ENCODE measurements at regions not wholly inside any gene's neighbourhood (a gene's known extent, or its start where the extent isn't known, plus 50 kb on each side); places are given as distances from the start of the nearest gene placed in this dataset.
"Not testable (repeated sequence)": the region's sequence is repeated elsewhere in the genome, so short reads cannot be mapped to it uniquely, and the experiment has no call there.

DNA sequence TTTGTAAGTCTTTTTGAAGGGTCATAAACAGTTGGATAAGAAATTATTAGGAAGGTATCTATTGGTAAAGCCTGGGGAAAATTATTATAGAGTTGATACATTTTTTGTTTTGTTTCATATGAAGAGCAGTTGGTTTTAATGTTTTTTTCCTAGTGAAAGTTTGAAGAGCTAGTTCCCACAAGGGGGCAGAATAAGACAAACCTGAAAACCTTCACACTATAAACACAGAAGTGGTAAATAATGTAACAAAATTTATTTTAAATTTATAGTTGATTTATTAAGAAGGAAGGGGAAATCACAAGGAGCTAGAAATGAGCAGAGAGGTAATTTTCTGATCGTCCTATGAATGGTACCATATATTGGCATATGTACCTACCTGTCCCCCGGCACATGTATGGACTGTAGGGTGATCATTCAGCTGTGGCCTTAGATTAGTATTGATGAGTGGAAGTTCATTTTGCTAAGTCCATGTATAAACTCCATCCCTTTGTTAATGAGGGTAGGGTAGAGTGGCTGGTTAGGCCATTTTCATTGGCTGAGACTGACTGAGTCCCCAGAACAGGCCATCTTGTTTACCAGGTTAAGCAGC lies 116.3 kb downstream of the TANC2 start:
- DNase-seq, result peak; percentile 56 to 77

DNA sequence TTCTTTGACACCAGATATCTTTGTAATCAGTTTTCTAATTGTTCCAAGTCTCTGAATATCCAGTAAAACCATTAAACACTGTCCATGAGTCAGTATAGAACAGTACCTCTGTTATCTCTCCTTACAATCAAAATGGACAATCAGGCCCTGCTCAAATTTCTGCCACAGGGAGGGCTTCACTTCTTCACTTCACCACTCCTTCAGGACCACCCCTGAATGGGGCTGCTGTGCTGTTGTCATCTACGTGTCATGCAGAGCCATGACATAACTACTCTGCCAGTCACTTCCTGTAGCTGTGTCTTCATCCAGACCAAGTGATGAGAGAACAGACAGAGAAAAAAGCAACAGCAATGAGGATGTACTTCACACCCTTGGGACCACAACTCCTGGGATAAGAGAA lies 116.9 kb downstream of the TANC2 start:
- DNase-seq, result no peak

DNA sequence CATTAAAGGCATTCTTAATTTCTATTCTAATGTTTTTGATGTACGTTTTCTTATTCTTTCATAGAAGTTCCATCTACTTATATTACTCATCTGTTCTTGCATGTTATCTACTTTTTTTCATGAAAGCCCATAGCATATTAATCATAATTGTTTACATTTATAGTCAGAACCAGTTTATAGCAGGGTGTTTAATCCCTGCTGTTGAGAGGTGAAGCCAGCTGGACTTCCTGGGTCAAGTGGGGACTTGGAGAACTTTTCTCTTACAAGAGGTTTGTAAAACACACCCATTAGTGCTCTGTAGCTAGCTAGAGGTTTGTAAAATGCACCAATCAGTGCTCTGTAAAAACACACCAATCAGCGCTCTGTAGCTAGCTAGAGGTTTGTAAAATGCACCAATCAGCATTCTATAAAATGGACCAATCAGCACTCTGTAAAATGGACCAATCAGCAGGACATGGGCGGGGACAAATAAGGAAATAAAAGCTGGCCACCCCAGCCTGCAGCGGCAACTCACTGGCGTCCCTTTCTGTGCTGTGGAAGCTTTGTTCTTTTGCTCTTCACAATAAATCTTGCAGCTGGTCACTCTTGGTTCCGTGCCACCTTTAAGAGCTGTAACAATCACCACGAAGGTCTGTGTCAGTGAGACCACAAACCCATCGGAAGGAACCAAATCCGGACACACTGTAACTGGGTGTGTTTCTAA lies 120.6 kb downstream of the TANC2 start:
- no peak for DNase-seq

DNA sequence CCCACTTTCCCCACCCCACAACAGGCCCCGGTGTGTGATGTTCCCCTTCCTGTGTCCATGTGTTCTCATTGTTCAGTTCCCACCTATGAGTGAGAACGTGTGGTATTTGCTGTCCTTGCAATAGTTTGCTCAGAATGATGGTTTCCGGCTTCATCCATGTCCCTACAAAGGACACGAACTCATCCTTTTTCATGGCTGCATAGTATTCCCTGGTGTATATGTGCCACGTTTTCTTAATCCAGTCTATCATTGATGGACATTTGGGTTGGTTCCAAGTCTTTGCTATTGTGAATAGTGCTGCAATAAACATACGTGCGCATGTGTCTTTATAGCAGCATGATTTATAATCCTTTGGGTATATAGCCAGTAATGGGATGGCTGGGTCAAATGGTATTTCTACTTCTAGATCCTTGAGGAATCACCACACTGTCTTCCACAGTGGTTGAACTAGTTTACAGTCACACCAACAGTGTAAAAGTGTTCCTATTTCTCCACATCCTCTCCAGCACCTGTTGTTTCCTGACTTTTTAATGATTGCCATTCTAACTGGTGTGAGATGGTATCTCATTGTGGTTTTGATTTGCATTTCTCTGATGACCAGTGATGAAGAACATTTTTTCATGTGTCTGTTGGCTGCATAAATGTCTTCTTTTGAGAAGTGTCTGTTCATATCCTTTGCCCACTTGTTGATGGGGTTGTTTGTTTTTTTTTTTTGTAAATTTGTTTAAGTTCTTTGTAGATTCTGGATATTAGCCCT lies 124.5 kb downstream of the TANC2 start:
- DNase-seq, result not testable (repeated sequence)

DNA sequence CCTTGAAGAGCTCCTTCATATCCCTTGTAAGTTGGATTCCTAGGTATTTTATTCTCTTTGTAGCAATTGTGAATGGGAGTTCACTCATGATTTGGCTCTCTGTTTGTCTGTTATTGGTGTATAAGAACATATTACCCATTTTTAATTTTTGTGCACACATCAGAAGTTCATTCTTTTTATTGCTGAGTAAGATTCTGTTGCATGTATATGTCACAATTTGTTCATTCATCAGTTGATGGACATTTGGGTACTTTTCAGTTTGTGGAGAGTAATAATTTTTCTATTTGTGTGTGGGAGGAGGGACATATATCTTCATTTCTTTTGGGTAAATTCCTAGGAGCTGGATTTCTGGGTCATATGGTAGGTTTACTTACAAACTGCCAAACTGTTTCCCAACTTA lies 125.9 kb downstream of the TANC2 start:
- not testable (repeated sequence) for DNase-seq

DNA sequence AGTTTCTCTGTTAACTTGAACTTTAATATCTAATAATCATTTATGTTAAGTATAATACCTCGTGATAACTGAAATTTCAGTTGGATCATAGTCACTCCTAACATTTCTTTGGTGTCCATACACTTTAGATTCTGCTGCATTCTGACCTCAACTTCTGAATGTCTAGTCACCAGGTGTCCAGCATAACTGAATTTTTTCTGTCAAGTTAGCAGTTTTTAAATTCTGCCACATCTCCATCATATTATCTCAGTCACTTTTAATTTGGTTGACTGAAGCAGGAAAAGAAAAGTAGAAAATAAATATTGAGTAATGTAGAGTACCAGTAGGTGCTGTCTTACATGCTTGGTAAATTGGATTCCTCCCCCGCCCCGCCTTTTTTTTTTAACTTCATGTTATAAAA lies 128.6 kb downstream of the TANC2 start:
- no peak for DNase-seq

DNA sequence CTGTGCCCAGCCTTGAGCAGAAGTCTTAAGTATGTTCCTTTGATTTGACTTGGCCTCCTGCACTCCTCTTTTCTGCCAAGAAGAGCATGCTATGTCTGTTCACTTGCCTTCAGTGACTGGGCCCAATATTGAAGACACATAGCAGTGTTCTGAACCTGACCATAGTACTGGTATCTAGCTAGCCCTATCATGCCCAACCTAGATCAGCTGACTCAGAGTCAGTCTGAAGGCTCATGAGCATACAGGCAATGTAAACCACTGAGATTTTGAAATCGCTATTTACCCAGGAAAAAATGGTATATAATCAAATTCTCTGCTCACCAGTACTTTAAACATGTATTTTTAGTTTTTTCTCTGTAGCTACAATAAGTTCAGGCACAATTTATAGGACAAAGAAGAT lies 129.4 kb downstream of the TANC2 start:
- no peak for DNase-seq

DNA sequence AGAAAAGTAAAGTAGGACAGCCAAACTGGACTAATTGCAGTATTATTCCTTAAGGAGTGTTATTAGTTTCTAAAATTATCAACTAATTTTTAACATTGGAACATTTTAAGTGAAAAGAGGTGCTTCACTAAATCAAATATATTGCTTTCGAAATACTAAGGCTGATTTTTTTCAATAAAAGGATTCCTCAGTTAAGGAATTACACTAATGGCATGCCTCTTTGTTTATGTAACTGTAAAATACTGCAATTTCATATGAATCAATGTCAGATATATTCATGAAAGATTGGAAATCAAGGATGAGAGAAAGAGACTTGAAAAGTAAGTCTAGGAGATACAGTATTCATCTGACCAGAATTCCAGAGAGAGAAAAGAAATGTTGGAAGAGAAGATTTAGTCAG lies 129.8 kb downstream of the TANC2 start:
- DNase-seq, result no peak

DNA sequence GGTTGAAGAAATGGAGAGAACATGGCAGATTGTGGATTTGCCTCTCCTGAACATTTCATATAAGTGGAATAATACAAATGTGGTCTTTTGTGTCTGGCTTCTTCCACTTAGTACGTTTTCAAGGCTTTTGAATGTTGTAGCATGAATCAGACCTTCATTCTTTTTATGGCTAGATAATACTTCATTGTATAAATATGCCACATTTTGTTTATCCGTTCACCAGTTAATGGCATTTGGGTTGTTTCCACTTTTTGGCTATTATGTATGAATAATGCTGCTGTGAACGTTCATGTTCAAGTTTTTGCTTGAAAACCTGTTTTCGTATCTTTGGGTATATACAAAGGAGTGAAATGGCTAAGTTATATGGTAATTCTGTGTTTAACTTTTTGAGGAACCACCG lies 130.4 kb downstream of the TANC2 start:
- no peak for DNase-seq

DNA sequence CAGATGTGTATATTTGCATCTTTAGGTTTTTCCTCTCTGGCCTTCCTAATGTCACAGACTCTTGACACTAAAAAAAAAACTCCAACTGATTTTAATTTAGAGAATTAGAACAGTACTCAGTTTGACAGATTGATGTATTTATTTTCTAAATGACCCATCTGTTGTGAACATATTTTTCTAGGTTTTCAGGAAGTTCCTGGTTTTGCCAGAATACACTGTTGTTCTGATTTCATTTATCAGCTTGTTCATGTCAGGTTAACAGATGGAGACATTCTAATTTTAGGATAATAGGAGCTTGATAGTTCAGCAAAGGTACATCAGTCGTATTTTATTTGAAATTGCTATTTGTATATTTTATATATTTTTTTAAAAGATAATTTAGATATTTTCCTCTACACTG lies 133.4 kb downstream of the TANC2 start:
- DNase-seq, result no peak

DNA sequence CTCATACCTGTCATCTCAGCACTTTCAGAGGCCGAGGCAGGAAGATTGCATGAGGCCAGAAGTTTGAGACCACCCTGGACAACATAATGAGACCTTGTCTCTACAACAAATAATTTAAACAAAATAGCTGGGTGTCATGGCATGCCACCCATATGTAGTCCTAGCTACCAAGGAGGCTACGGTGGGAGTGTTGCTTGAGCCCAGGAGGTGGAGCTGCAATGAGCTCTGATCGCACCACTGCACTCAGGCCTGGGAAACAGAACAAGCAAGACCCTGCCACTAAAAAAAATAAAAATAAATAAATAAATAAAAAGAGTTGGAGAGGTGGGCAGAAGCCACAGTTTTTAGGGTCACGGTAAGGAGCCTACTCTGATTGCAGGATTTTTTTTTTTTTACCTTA lies 136.0 kb downstream of the TANC2 start:
- no peak for DNase-seq

DNA sequence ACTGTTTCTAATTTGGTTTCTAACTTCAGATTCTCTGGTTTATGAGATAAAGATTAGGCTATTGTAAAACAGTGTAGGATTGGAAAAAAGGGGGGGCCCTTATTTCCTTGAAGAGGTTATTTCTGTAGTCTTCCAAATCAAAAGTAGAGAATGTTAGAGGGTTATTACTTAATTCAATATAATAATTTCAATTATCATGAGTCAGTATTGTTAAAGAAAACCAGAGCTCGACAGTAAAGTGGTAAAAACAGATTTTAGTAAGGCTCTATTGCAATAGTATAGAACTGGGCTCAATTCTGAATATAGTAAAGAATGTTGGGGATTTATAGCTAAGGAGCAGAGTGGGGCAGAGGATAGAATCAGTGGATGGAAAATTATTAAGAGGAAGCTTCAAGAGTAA lies 140.0 kb downstream of the TANC2 start:
- DNase-seq, result no peak

DNA sequence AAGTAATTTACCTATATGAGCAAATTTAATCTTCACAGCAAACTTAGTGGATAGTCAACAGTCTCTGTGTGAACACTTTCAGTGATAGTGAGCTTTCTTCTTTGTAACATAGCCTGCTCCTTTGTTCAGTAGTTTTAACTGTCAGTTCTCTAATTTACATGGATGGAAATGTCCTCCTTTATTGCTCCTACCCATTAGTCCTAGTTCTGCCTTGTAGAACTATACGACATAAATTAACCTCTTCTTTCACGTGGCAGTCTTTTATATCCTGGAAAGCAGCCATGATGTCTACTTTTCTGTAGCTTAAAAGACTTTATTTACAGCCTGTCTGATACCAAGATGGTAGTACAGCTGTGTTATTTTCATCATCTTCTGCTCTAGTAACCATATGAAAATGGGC lies 143.6 kb downstream of the TANC2 start:
- DNase-seq, result no peak

DNA sequence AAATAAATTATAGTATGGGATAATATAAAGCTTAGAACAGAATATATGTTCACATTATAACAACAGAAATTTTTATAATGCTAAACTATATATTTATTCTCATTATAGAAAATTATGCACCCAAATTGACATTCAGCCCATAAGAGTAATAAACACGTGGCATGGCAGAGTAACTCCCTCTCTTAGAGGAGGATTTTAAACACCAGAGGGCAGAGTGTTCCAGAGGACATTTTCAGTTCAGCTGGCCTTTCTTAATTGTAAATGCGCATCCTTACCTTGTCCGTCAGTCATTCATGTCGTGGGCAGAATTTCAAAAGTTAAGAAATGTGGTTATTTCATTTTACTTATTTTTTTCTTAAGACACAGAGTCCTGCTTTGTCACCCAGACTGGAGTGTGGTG lies 147.1 kb downstream of the TANC2 start:
- DNase-seq, result peak; percentile 41 to 54

DNA sequence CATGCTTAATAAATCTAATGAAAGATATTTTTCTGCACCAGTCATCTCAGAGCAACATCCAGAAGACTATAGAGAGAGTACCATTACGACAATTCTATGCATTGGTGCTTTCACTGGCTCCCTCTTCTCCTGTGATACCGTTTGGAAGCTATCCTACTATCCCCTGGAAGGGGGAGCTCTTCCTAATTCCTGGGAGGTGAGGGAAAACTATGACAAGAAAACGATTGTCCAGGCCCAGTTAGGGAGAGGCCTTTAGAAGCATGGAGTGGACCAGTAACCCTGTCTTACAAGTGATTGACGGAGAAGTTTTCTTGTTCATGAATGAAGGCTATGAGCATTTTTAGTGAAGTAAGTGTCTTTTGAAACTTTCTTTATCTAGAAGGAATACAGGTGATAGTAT lies 150.2 kb downstream of the TANC2 start:
- DNase-seq, result no peak

DNA sequence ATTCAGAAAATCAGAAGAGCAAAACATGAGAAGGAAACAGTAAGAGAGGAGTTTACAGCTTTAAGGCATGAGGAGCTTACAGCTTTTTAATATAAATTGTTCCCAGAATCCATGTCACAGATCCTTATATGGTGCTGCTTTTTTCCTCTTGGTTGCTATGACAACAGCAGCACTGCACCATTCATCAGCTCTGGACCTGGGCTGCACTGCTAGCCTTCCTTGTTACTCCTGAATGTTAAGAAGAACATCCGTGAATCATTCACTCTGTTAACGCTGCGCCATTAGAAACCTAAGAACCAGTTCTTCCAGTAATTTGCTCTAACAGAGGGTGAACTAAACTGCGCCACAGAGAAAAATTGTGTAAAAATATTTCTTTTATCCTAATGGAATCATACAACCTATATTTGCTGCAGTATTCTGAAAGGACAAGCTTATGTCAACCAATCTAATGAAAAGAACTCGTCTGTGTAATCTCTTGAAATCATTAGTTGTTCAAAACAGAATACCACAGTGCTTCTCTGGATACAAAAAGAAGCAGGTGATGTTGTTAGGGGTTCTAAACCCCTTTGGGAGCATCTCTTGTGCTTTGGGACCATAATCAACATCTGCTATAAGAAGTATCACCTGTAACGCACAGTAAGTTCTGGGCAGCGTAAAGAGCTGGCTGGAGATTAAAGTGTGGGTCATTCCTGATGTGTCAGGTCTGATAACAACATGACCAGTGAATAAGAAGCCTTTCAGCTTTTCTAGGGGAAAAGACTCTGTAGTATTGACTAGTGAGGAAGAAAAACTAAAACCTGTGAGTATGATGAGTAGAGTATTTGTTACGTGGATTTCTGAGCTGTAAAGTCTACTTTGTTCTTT lies 151.2 kb downstream of the TANC2 start:
- no peak for DNase-seq

DNA sequence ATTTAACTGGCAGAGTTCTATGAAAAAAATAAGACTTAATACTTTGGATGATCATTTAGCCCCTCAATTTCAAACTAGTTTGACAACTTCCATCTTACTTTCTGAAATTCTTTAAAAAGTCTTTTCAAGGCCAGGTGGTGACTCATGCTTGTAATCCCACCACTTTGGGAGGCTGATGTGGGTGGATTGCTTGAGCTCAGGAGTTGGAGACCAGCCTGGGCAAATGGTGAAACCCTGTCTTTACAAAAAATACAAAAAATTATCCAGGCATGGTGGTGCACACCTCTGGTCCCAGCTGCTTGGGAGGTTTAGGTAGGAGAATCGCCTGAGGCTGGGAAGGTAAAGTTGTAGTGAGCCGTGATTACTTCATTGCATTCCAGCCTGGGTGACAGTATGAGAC lies 154.4 kb downstream of the TANC2 start:
- no peak for DNase-seq

DNA sequence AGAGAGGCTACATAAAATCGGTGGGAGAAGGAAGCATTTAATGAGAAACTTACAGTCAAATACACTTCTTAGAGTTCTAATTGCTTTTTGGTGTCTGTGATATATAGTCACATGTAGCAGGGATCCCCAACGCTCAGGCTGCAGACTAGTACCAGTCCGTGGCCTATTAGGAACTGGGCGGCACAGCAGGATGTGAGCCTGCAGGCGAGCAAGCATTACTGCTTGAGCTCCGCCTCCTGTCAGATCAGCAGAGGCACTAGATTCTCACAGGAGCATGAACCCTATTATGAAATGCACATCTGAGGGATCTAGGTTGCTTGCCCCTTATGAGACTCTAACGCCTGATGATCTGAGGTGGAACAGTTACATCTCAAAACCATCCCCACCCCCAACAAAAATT lies 158.5 kb downstream of the TANC2 start:
- DNase-seq, result no peak

DNA sequence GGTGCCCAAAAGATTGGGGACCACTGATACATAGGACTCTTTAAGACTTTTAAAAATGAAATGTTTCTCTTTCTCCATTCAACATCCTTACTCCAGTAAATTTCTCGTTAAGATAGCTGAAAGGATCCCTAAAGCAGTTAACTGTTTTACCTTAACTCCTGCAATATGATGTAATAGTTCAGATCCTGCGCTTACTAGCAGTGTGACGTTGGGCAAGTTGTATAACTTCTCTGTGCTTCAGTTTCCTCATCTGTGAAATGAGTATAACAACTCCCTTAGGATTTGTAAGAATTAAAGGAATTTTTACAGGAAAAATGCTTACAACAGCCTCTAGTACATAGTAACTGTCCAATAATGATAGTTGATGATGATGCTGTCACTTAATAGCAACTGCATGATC lies 158.9 kb downstream of the TANC2 start:
- no peak for DNase-seq

DNA sequence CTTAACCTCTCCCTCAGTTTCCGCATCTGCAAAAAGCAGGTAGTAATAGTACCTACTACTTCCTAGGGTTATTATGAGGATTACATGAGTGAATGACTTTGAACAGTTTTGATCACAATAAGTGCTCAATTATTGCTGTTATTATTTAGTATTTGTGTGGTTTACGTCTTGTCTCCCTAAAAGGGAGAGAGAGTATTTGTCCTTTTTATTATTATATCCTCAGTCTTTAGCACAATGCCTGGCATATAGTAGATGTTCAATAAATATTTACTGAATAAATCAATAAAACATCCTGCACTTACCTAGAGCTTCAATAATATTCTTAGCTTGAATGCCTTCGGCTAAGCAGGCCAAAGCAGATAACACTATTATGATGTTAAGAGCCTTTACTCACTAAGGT lies 160.0 kb downstream of the TANC2 start:
- no peak for DNase-seq

DNA sequence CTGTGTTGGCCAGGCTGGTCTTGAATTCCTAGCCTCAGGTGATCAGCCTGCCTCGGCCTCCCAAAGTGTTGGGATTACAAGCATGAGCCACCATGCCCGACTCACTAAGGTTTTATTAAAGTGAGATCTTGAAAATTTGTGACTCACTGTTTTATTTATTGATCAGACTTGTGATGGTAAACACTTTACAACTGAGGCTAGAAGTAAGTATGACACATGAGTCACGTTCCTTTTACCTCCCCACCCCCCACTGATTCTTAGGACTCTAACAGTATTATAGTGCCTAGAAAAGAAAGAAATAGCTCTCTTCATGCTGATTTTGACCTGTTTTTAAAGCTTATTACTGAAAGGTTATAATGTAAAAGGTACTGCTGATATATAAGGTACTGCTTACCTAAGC lies 160.6 kb downstream of the TANC2 start:
- no peak for DNase-seq

DNA sequence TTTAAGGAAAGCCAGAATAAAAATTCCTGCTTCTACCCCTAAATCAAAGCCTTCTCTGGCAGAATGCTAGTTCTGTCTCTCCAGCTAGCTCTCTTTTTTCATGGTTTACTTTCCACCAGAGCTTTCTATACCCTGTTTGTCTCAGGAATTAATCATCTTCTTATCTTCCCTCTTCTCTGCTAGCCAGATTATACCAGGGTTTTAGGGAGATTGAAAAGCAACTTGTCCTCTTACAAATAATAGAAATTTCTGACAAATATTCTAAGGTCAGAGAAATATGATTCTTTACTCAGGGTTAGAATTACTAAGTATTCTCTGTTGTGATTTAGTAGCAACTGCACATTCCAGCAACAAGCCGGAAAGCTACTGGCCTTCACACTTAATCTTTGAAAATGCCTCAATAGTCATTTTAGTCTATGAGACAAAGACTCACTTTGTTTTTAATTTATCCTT lies 166.4 kb downstream of the TANC2 start:
- no peak for DNase-seq

DNA sequence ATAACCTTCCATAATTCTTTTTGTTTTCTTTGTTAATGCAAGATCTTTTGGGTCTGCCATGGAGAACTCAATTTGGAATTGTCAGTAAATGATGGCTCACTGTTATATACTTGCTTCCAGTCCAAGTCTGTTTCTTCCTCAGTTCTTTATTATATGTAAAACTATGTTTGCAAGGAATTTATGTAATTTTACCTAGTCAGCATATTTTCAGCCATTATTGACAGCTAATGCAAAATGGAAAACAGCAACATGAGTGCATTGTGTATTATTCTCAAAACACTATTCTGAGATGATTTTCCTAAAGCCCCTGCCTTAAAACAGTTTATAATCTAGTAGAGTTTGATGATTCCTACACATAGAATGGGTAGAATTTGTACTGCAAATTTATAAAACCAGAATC lies 167.5 kb downstream of the TANC2 start:
- DNase-seq, result no peak
